Testis (tissue), 2 donors: ENCODE measurements at regions not wholly inside any gene's neighbourhood (a gene's known extent, or its start where the extent isn't known, plus 50 kb on each side); places are given as distances from the start of the nearest gene placed in this dataset.

Experiments used
- CTCF ChIP-seq, 3 experiments: fragments of 450-650 bp in 2 of 3; fragments of 200-600 bp in 1 of 3; sonication (generic) in 1 of 3; IDR thresholded peaks; one replicate each; pipeline ENCODE4 v1.5.1; 2016 to 2019; ENCODE audit warnings: antibody characterized with exemption in 3 of 3, mild to moderate bottlenecking in 2 of 3, moderate library complexity in 1 of 3
- POLR2A ChIP-seq: fragments of 450-650 bp; IDR thresholded peaks from one replicate; pipeline ENCODE4 v1.6.1; 2017; ENCODE audit warnings: antibody characterized with exemption, mild to moderate bottlenecking, moderate library complexity

GRCh38 chr12:125907351-125907750 is 842.1 kb downstream of the AACS start:
- TF ChIP-seq POLR2A (no peak), CTCF (IDR thresholded peaks at IDR 0.05) (no peak)
